Spleen (tissue), 7 donors: ENCODE measurements at regions not wholly inside any gene's neighbourhood (a gene's known extent, or its start where the extent isn't known, plus 50 kb on each side); places are given as distances from the start of the nearest gene placed in this dataset.

Source experiments
- CTCF ChIP-seq, 11 experiments: fragments of 200-600 bp in 7 of 11; fragments of 450-650 bp in 4 of 11; sonication (generic) in 4 of 11; IDR thresholded peaks in 8 of 11; conservative IDR thresholded peaks in 3 of 11; 1 replicate in 7 of 11; 2 replicates in 4 of 11; pipeline versions ENCODE4 v1.4.0 to v1.8.0; 2016 to 2021; ENCODE audit warnings: antibody characterized with exemption in 11 of 11, inconsistent platforms in 4 of 11, mild to moderate bottlenecking in 1 of 11
- POLR2A ChIP-seq, 3 donors: fragments of 450-650 bp; IDR thresholded peaks; one replicate each; pipeline ENCODE4 v1.5.1; 2017; ENCODE audit warnings: antibody characterized with exemption in 3 of 3, mild to moderate bottlenecking in 1 of 3
- POLR2AphosphoS5 ChIP-seq, 3 donors: sonication (generic); formaldehyde crosslinking; IDR thresholded peaks; one replicate each; pipeline ENCODE4 v1.5.1; 2017; ENCODE audit warnings: antibody characterized with exemption in 3 of 3
- donor health status: DM: no; HTN: no; CAD: no; lungs with moderate emphysema.
- donor health status: DM: no; HTN: no; CAD: no.
- donor health status: DM: no; HTN: no; CAD: no.

GRCh38 chr14:87325741-87326140, 667.2 kb downstream of the GALC start:
- TF ChIP-seq POLR2A (IDR thresholded peaks at IDR 0.05) (no peak), CTCF (IDR thresholded peaks at IDR 0.05 in 8 of 11, conservative IDR thresholded peaks at IDR 0.05 in 3 of 11) (no peak), POLR2AphosphoS5 (IDR thresholded peaks at IDR 0.05) (no peak)
